GM21825 (cell line): ENCODE measurements at regions not wholly inside any gene's neighbourhood (a gene's known extent, or its start where the extent isn't known, plus 50 kb on each side); places are given as distances from the start of the nearest gene placed in this dataset.
"Not testable (repeated sequence)": the region's sequence is repeated elsewhere in the genome, so short reads cannot be mapped to it uniquely, and the experiment has no call there.

Source experiments
- ATAC-seq: cut with Tn5 transposase; IDR thresholded peaks from one replicate; pipeline ENCODE4 v1.9.1; 2021; ENCODE audit warnings: mild to moderate bottlenecking, moderate library complexity; ENCODE audit not compliant: unreplicated experiment

- no peak for ATAC-seq
These were observed 555.2 kb upstream of the EPHA5 start for GRCh38 chr4:66225539-66225938.

- no peak for ATAC-seq
These were observed 552.9 kb upstream of the EPHA5 start for GRCh38 chr4:66223068-66223703.

- no peak for ATAC-seq
These were observed 549.1 kb upstream of the EPHA5 start for GRCh38 chr4:66219401-66219800.

GRCh38 chr4:66216252-66216651 lies 546.0 kb upstream of the EPHA5 start:
- ATAC-seq = no peak

GRCh38 chr4:66212489-66212888 lies 542.2 kb upstream of the EPHA5 start:
- ATAC-seq = no peak

- ATAC-seq = no peak
These were observed 534.4 kb upstream of the EPHA5 start for GRCh38 chr4:66204534-66205247.

GRCh38 chr4:66202870-66203269 lies 532.6 kb upstream of the EPHA5 start:
- no peak for ATAC-seq

GRCh38 chr4:66197451-66197850 lies 527.2 kb upstream of the EPHA5 start:
- no peak for ATAC-seq

- no peak for ATAC-seq
These were observed 523.2 kb upstream of the EPHA5 start for GRCh38 chr4:66193487-66193886.

GRCh38 chr4:66187175-66187720 lies 517.0 kb upstream of the EPHA5 start:
- ATAC-seq = no peak

GRCh38 chr4:66186095-66186494 lies 515.8 kb upstream of the EPHA5 start:
- ATAC-seq = no peak

GRCh38 chr4:66182636-66183035 lies 512.3 kb upstream of the EPHA5 start:
- ATAC-seq = no peak

- ATAC-seq = no peak
These were observed 508.6 kb upstream of the EPHA5 start for GRCh38 chr4:66178906-66179305.

GRCh38 chr4:66169341-66169740 lies 499.1 kb upstream of the EPHA5 start:
- ATAC-seq = no peak

GRCh38 chr4:66164869-66165268 lies 494.6 kb upstream of the EPHA5 start:
- no peak for ATAC-seq

GRCh38 chr4:66160606-66161005 lies 490.3 kb upstream of the EPHA5 start:
- ATAC-seq = no peak

GRCh38 chr4:66157594-66157993 lies 487.3 kb upstream of the EPHA5 start:
- no peak for ATAC-seq

GRCh38 chr4:66130042-66130441 lies 459.8 kb upstream of the EPHA5 start:
- ATAC-seq = no peak

GRCh38 chr4:66123831-66124413 lies 453.6 kb upstream of the EPHA5 start:
- ATAC-seq = no peak

- no peak for ATAC-seq
These were observed 452.9 kb upstream of the EPHA5 start for GRCh38 chr4:66123190-66123589.

- not testable (repeated sequence) for ATAC-seq
These were observed 444.9 kb upstream of the EPHA5 start for GRCh38 chr4:66115231-66115630.

- ATAC-seq = no peak
These were observed 438.6 kb upstream of the EPHA5 start for GRCh38 chr4:66108898-66109297.
